HCT116 (cell line): ENCODE measurements at regions not wholly inside any gene's neighbourhood (a gene's known extent, or its start where the extent isn't known, plus 50 kb on each side); places are given as distances from the start of the nearest gene placed in this dataset.

ENCODE experiments used
- ATAC-seq: fragments of 200-7000 bp; cut with Tn5 transposase; 2 replicates; pipeline ENCODE4 v1.9.1; 2020; ENCODE audit warnings: mild to moderate bottlenecking, moderate library complexity
- BruUV-seq: library from RNA; stranded (reverse); fragments of 400-500 nt; replicated peaks from 2 replicates; lab custom pipeline; 2021; lab: Mats Ljungman, UMichigan
- CTCF ChIA-PET: fragments of 300-600 bp; sonication (Branson Sonifier 250); formaldehyde crosslinking; loops from one replicate; lab custom pipeline; 2021; ENCODE audit warnings: antibody characterized with exemption; lab: Charles Lee
- POLR2A ChIA-PET: fragments of 300-600, 350-600 bp; sonication (Branson Sonifier 250); formaldehyde crosslinking; loops from one replicate; lab custom pipeline; 2021; ENCODE audit warnings: antibody characterized with exemption; lab: Charles Lee
- RAD21 ChIA-PET, 2 experiments: fragments of 300-600 bp; sonication (Branson Sonifier 250); formaldehyde crosslinking; loops; one replicate each; lab custom pipeline; 2023; ENCODE audit warnings: low total read pairs in 2 of 2; ENCODE audit not compliant: uncharacterized antibody in 2 of 2, unreplicated experiment in 2 of 2, low non-redundant PET in 1 of 2; lab: Charles Lee
- DNase-seq: peaks from one replicate; pipeline ENCODE4 v3.0.0-alpha.2; 2010; ENCODE audit warnings: low read depth, low spot score
- H2AFZ ChIP-seq: fragments of 200-600 bp; shearing (Covaris generic), sonication (generic); 2 replicates; pipeline ENCODE4 v1.6.1; 2017; ENCODE audit warnings: low read depth, mixed run types, mixed read lengths, antibody characterized with exemption, low read length; ENCODE audit not compliant: poor library complexity, severe bottlenecking
- H3K27ac ChIP-seq: 2 replicates; pipeline ENCODE4 v1.5.1; 2012; ENCODE audit warnings: low read depth, low read length
- H3K27me3 ChIP-seq: fragments of 200-600 bp; sonication (generic); 2 replicates; pipeline ENCODE4 v1.6.1; 2016; ENCODE audit warnings: mixed run types, low read length, mixed read lengths; ENCODE audit not compliant: insufficient read depth
- H3K36me3 ChIP-seq, 2 experiments: fragments of 200-500 bp in 1 of 2; fragments of 200-600 bp in 1 of 2; sonication (Bioruptor generic) in 1 of 2; sonication (generic) in 1 of 2; 2 replicates each; pipeline versions ENCODE4 v1.5.1 to v1.6.1; 2014 to 2016; ENCODE audit warnings: low read length in 2 of 2, inconsistent platforms in 1 of 2, mixed read lengths in 1 of 2, mixed run types in 1 of 2; ENCODE audit not compliant: insufficient read depth in 2 of 2, control insufficient read depth in 1 of 2
- H3K4me1 ChIP-seq, 2 experiments: fragments of 200-600 bp in 1 of 2; sonication (generic) in 1 of 2; 2 replicates each; pipeline versions ENCODE4 v1.5.1 to v1.6.1; 2012 to 2017; ENCODE audit warnings: low read length in 2 of 2, inconsistent platforms in 1 of 2, mild to moderate bottlenecking in 1 of 2, mixed read lengths in 1 of 2, mixed run types in 1 of 2, moderate library complexity in 1 of 2; ENCODE audit not compliant: insufficient read depth in 2 of 2, control insufficient read depth in 1 of 2
- H3K4me2 ChIP-seq: fragments of 200-600 bp; sonication (generic); 2 replicates; pipeline ENCODE4 v1.6.1; 2017; ENCODE audit warnings: mixed run types, low read length, mixed read lengths
- H3K4me3 ChIP-seq, 2 experiments: fragments of 200-600 bp in 1 of 2; sonication (generic) in 1 of 2; replicated peaks in 1 of 2; 2 replicates each; pipeline ENCODE4 v1.5.1; 2011 to 2016; ENCODE audit warnings: low read length in 2 of 2, control low read depth in 1 of 2, low read depth in 1 of 2, mild to moderate bottlenecking in 1 of 2, mixed read lengths in 1 of 2, mixed run types in 1 of 2
- H3K79me2 ChIP-seq: fragments of 200-600 bp; sonication (generic); 2 replicates; pipeline ENCODE4 v1.6.1; 2017; ENCODE audit warnings: mild to moderate bottlenecking, mixed run types, low read length, moderate library complexity, mixed read lengths; ENCODE audit not compliant: insufficient read depth
- H3K9ac ChIP-seq: fragments of 200-600 bp; sonication (generic); 2 replicates; pipeline ENCODE4 v1.6.1; 2016; ENCODE audit warnings: low read length, mixed read lengths
- H3K9me2 ChIP-seq: fragments of 200-600 bp; sonication (generic), shearing (Covaris generic); 2 replicates; pipeline ENCODE4 v1.6.1; 2017; ENCODE audit warnings: mixed run types, mild to moderate bottlenecking, moderate library complexity; ENCODE audit not compliant: insufficient read depth
- H3K9me3 ChIP-seq, 2 experiments: fragments of 200-500 bp in 1 of 2; fragments of 200-600 bp in 1 of 2; sonication (Bioruptor generic) in 1 of 2; sonication (generic) in 1 of 2; 2 replicates each; pipeline ENCODE4 v1.6.1; 2014 to 2017; ENCODE audit warnings: low read length in 2 of 2, mixed read lengths in 2 of 2, inconsistent platforms in 1 of 2, low read depth in 1 of 2, mild to moderate bottlenecking in 1 of 2, mixed run types in 1 of 2, moderate library complexity in 1 of 2; ENCODE audit not compliant: control insufficient read depth in 1 of 2, insufficient read depth in 1 of 2
- H4K20me1 ChIP-seq: fragments of 200-600 bp; sonication (generic), shearing (Covaris generic); 2 replicates; pipeline ENCODE4 v1.6.1; 2017; ENCODE audit warnings: mixed run types, mild to moderate bottlenecking, moderate library complexity; ENCODE audit not compliant: insufficient read depth
- ATF3 ChIP-seq: IDR thresholded peaks from 2 replicates; pipeline ENCODE4 v1.6.1; 2012
- CEBPB ChIP-seq: IDR thresholded peaks from 2 replicates; pipeline ENCODE4 v1.6.1; 2012; ENCODE audit warnings: low read depth
- CTCF ChIP-seq, 3 experiments: fragments of 200-600 bp in 1 of 3; sonication (generic) in 1 of 3; IDR thresholded peaks in 2 of 3; conservative IDR thresholded peaks in 1 of 3; 2 replicates each; pipeline ENCODE4 v1.5.1; 2012 to 2017; ENCODE audit warnings: low read depth in 2 of 3, low read length in 2 of 3, antibody characterized with exemption in 1 of 3, borderline replicate concordance in 1 of 3, control low read depth in 1 of 3, mild to moderate bottlenecking in 1 of 3, mixed read lengths in 1 of 3, mixed run types in 1 of 3, moderate library complexity in 1 of 3; ENCODE audit not compliant: insufficient read depth in 1 of 3
- EGR1 ChIP-seq: IDR thresholded peaks from 2 replicates; pipeline ENCODE4 v1.6.1; 2012; ENCODE audit warnings: low read depth
- ELF1 ChIP-seq: IDR thresholded peaks from 2 replicates; pipeline ENCODE4 v1.6.1; 2012; ENCODE audit warnings: low read depth, borderline replicate concordance
- JUND ChIP-seq: IDR thresholded peaks from 2 replicates; pipeline ENCODE4 v1.6.1; 2012
- POLR2A ChIP-seq: IDR thresholded peaks from 2 replicates; pipeline ENCODE4 v1.7.0; 2011; ENCODE audit warnings: borderline replicate concordance; ENCODE audit not compliant: insufficient read depth, insufficient read length; ENCODE audit errors: extremely low read depth
- REST ChIP-seq: IDR thresholded peaks from 2 replicates; pipeline ENCODE4 v1.6.1; 2012; ENCODE audit warnings: low read depth
- SP1 ChIP-seq: IDR thresholded peaks from 2 replicates; pipeline ENCODE4 v1.6.1; 2012; ENCODE audit warnings: low read depth
- SRF ChIP-seq: IDR thresholded peaks from 2 replicates; pipeline ENCODE4 v1.6.1; 2012; ENCODE audit warnings: low read depth
- ZFX ChIP-seq: fragments of 450-650 bp; IDR thresholded peaks from 2 replicates; pipeline ENCODE4 v1.6.1; 2017
- ZNF274 ChIP-seq: fragments of 200-500 bp; sonication (Bioruptor generic); IDR thresholded peaks from 2 replicates; pipeline ENCODE4 v1.6.1; 2014; ENCODE audit warnings: mild to moderate bottlenecking, low read depth, low read length, inconsistent platforms
- intact Hi-C: fragments of 100-400 bp; cut with micrococcal nuclease; formaldehyde crosslinking; loops from 2 replicates; pipeline ENCODE4 v1.10.0; 2022

- H3K4me2 ChIP-seq = no peak overlapping the region
- no peak for ATAC-seq
- no peaks in the 10 kb centered on the region for H3K9me3 ChIP-seq
- TF ChIP-seq SRF (no peak), ATF3 (no peak), CEBPB (no peak), CTCF (IDR thresholded peaks at IDR 0.05 in 2 of 3, conservative IDR thresholded peaks at IDR 0.05 in 1 of 3; ENCODE audit: borderline replicate concordance in 1 of 3, insufficient read depth in 1 of 3, low read depth in 2 of 3, low read length in 2 of 3) (no peak), ELF1 (no peak), JUND (no peak), POLR2A (no peak), SP1 (no peak), ZFX (no peak), EGR1 (no peak), ZNF274 (no peak), REST (no peak)
- H3K4me3 ChIP-seq = no peak overlapping the region
- H4K20me1 ChIP-seq = no peaks in the 10 kb centered on the region
- H3K79me2 ChIP-seq = no peaks in the 10 kb centered on the region
- POLR2A ChIA-PET = no interaction called here
- no peaks in the 10 kb centered on the region for H3K36me3 ChIP-seq
- intact Hi-C loops = no loop called here
- H3K27ac ChIP-seq = no peak overlapping the region
- CTCF ChIA-PET = no interaction called here
- H3K4me1 ChIP-seq = no peaks in the 10 kb centered on the region
- DNase-seq = no peak
- no peaks in the 10 kb centered on the region for H3K27me3 ChIP-seq
- H2AFZ ChIP-seq = no peak overlapping the region
- no peak overlapping the region for H3K9ac ChIP-seq
- RAD21 ChIA-PET = no interaction called here
- no TSS peak for BruUV-seq
- H3K9me2 ChIP-seq = no peaks in the 10 kb centered on the region
Measured at GRCh38 chr4:114038762-114039387, 59.4 kb upstream of the ARSJ start.
